HepG2 (cell line): ENCODE measurements at regions not wholly inside any gene's neighbourhood (a gene's known extent, or its start where the extent isn't known, plus 50 kb on each side); places are given as distances from the start of the nearest gene placed in this dataset.

Source experiments
- FOXM1 ChIP-seq: sonication (generic); formaldehyde crosslinking; IDR thresholded peaks from 2 replicates; pipeline ENCODE4 v1.5.0; 2020; ENCODE audit warnings: missing genetic modification reagents
- FOXO1 ChIP-seq: sonication (generic); formaldehyde crosslinking; IDR thresholded peaks from 2 replicates; pipeline ENCODE4 v1.4.0; 2020; ENCODE audit warnings: missing genetic modification reagents
- HCFC1 ChIP-seq: fragments of 150-350 bp; IDR thresholded peaks from 2 replicates; pipeline ENCODE4 v1.6.1; 2014; ENCODE audit warnings: low read depth, low read length
- HNF4A ChIP-seq: sonication (generic); formaldehyde crosslinking; IDR thresholded peaks from 2 replicates; pipeline ENCODE4 v1.4.0; 2020; ENCODE audit warnings: missing genetic modification reagents
- HNF4G ChIP-seq, 2 experiments: sonication (generic) in 1 of 2; formaldehyde crosslinking in 1 of 2; IDR thresholded peaks; 2 replicates each; pipeline versions ENCODE4 v1.4.0 to v1.6.1; 2011 to 2020; ENCODE audit warnings: borderline replicate concordance in 2 of 2, low read depth in 2 of 2, mild to moderate bottlenecking in 2 of 2, low read length in 1 of 2, missing genetic modification reagents in 1 of 2, moderate library complexity in 1 of 2
- KAT8 ChIP-seq: IDR thresholded peaks from 2 replicates; pipeline ENCODE4 v1.6.1; 2016; ENCODE audit warnings: missing genetic modification reagents, missing compliant biosample characterization
- MZF1 ChIP-seq: sonication (generic); formaldehyde crosslinking; IDR thresholded peaks from 2 replicates; pipeline ENCODE4 v1.8.1; 2023; ENCODE audit warnings: mild to moderate bottlenecking, missing genetic modification reagents, borderline replicate concordance
- NFE2 ChIP-seq: sonication (generic); formaldehyde crosslinking; IDR thresholded peaks from 2 replicates; pipeline ENCODE4 v1.4.0; 2020; ENCODE audit warnings: missing genetic modification reagents
- PAF1 ChIP-seq: IDR thresholded peaks from 2 replicates; pipeline ENCODE4 v1.6.1; 2016; ENCODE audit warnings: missing genetic modification reagents, missing compliant biosample characterization
- SKI ChIP-seq: fragments of 450-650 bp; IDR thresholded peaks from one replicate; pipeline ENCODE4 v1.6.1; 2018; ENCODE audit warnings: mild to moderate bottlenecking; ENCODE audit not compliant: partially characterized antibody
- SP4 ChIP-seq: sonication (generic); formaldehyde crosslinking; IDR thresholded peaks from 2 replicates; pipeline ENCODE4 v1.8.1; 2023; ENCODE audit warnings: mild to moderate bottlenecking, missing genetic modification reagents
- SRF ChIP-seq: IDR thresholded peaks from 2 replicates; pipeline ENCODE4 v1.6.1; 2011; ENCODE audit warnings: mild to moderate bottlenecking, low read depth, low read length, moderate library complexity
- SRSF1 ChIP-seq: fragments of 200-400 bp; formaldehyde crosslinking; optimal IDR thresholded peaks from 2 replicates; pipeline ENCODE3; 2017; ENCODE audit warnings: mild to moderate bottlenecking, low read depth, low read length, moderate library complexity
- SRSF4 ChIP-seq: fragments of 200-400 bp; formaldehyde crosslinking; IDR thresholded peaks from one replicate; pipeline ENCODE4 v1.6.1; 2018; ENCODE audit warnings: mild to moderate bottlenecking, low read depth, low read length, moderate library complexity; ENCODE audit not compliant: poor library complexity, severe bottlenecking
- TCF12 ChIP-seq, 2 experiments: fragments of 450-650 bp in 1 of 2; sonication (generic) in 1 of 2; formaldehyde crosslinking in 1 of 2; IDR thresholded peaks; 2 replicates each; pipeline versions ENCODE4 v1.6.1 to v1.8.0; 2017 to 2022; ENCODE audit warnings: antibody characterized with exemption in 1 of 2, mild to moderate bottlenecking in 1 of 2, missing genetic modification reagents in 1 of 2, moderate library complexity in 1 of 2
- TRIM24 ChIP-seq: sonication (generic); formaldehyde crosslinking; IDR thresholded peaks from 2 replicates; pipeline ENCODE4 v1.8.0; 2022; ENCODE audit warnings: mild to moderate bottlenecking, missing genetic modification reagents
- ZNF136 ChIP-seq: sonication (generic); formaldehyde crosslinking; IDR thresholded peaks from 2 replicates; pipeline ENCODE4 v1.8.1; 2022; ENCODE audit warnings: low read depth, mild to moderate bottlenecking, moderate library complexity, missing genetic modification reagents
- ZNF232 ChIP-seq: sonication (generic); formaldehyde crosslinking; IDR thresholded peaks from 2 replicates; pipeline ENCODE4 v1.4.0; 2020; ENCODE audit warnings: missing genetic modification reagents, borderline replicate concordance
- ZNF337 ChIP-seq: sonication (generic); formaldehyde crosslinking; IDR thresholded peaks from 2 replicates; pipeline ENCODE4 v1.5.1; 2020; ENCODE audit warnings: missing genetic modification reagents, low read depth, mild to moderate bottlenecking, borderline replicate concordance
- ZNF670 ChIP-seq: sonication (generic); formaldehyde crosslinking; IDR thresholded peaks from 2 replicates; pipeline ENCODE4 v1.8.0; 2022; ENCODE audit warnings: mild to moderate bottlenecking, missing genetic modification reagents, borderline replicate concordance
- ZNF737 ChIP-seq: sonication (generic); formaldehyde crosslinking; IDR thresholded peaks from 2 replicates; pipeline ENCODE4 v1.5.0; 2020; ENCODE audit warnings: missing genetic modification reagents, mild to moderate bottlenecking, borderline replicate concordance
- ZNF777 ChIP-seq: sonication (generic); formaldehyde crosslinking; IDR thresholded peaks from 2 replicates; pipeline ENCODE4 v1.4.0; 2020; ENCODE audit warnings: missing genetic modification reagents
- TF ChIP-seq, protein P1 (sequence below): IDR thresholded peaks from 2 replicates; pipeline ENCODE4 v1.6.1; 2016; ENCODE audit warnings: control low read depth
- TF ChIP-seq, protein P2 (sequence below): sonication (generic); formaldehyde crosslinking; conservative IDR thresholded peaks from 2 replicates; pipeline ENCODE4 v1.4.0; 2020; ENCODE audit warnings: mild to moderate bottlenecking, missing genetic modification reagents, moderate library complexity
- TF ChIP-seq, protein P3 (sequence below): sonication (generic); formaldehyde crosslinking; IDR thresholded peaks from 2 replicates; pipeline ENCODE4 v1.4.0; 2020; ENCODE audit warnings: mild to moderate bottlenecking, missing genetic modification reagents
- TF ChIP-seq, protein P4 (sequence below): sonication (generic); formaldehyde crosslinking; conservative IDR thresholded peaks from 2 replicates; pipeline ENCODE4 v1.8.1; 2023; ENCODE audit warnings: missing genetic modification reagents

DNA sequence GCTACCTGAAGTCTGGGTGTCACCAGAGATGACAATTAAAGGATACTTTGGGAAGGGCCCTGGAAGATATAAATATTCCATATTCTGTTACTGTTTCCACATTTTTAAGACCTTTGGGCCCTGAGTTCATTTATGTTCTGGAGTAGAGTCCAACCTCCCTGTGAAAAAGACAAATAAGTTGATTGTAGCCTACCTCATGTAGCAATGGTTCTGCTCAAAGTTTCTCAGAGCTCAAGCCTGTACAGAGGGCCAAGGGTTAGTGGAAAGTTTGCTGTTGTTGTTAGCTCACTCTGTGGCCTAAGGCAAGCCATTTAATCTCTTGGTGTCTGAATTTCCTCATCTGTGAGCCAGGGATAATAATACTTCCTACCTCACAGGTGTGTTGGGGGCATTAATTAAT is 284.7 kb upstream of the DDHD1 start (continued):
- TF ChIP-seq KAT8 (CRISPR knock-in tag): 0 out of 2 replicates have a peak, but pooled peaks have one; percentile 9
- peak; percentile 96 for TF ChIP-seq HNF4G (IDR thresholded peaks at IDR 0.05; ENCODE audit: borderline replicate concordance, low read depth, low read length)
- TF ChIP-seq HNF4G (CRISPR knock-in tag; IDR thresholded peaks at IDR 0.05; ENCODE audit: borderline replicate concordance, low read depth): no peak
- TF ChIP-seq ZNF737 (CRISPR knock-in tag): no peak
- no peak for TF ChIP-seq SP4 (CRISPR knock-in tag)
- no peak for TF ChIP-seq TRIM24 (CRISPR knock-in tag)
- TF ChIP-seq NFE2: no peak
- TF ChIP-seq ZNF337: no peak
- peak; percentile 36; the same call in 1 of the 2 replicates for TF ChIP-seq FOXO1 (CRISPR knock-in tag)
- no peak for TF ChIP-seq ZNF777 (CRISPR knock-in tag)
- no peak for TF ChIP-seq SRSF1
- no peak for TF ChIP-seq MZF1
- TF ChIP-seq ZNF670 (CRISPR knock-in tag): no peak
- TF ChIP-seq SRSF4: no peak
- TF ChIP-seq, protein P1, sequence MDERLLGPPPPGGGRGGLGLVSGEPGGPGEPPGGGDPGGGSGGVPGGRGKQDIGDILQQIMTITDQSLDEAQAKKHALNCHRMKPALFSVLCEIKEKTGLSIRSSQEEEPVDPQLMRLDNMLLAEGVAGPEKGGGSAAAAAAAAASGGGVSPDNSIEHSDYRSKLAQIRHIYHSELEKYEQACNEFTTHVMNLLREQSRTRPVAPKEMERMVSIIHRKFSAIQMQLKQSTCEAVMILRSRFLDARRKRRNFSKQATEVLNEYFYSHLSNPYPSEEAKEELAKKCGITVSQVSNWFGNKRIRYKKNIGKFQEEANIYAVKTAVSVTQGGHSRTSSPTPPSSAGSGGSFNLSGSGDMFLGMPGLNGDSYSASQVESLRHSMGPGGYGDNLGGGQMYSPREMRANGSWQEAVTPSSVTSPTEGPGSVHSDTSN (CRISPR knock-in tag): no peak
- TF ChIP-seq, protein P2, sequence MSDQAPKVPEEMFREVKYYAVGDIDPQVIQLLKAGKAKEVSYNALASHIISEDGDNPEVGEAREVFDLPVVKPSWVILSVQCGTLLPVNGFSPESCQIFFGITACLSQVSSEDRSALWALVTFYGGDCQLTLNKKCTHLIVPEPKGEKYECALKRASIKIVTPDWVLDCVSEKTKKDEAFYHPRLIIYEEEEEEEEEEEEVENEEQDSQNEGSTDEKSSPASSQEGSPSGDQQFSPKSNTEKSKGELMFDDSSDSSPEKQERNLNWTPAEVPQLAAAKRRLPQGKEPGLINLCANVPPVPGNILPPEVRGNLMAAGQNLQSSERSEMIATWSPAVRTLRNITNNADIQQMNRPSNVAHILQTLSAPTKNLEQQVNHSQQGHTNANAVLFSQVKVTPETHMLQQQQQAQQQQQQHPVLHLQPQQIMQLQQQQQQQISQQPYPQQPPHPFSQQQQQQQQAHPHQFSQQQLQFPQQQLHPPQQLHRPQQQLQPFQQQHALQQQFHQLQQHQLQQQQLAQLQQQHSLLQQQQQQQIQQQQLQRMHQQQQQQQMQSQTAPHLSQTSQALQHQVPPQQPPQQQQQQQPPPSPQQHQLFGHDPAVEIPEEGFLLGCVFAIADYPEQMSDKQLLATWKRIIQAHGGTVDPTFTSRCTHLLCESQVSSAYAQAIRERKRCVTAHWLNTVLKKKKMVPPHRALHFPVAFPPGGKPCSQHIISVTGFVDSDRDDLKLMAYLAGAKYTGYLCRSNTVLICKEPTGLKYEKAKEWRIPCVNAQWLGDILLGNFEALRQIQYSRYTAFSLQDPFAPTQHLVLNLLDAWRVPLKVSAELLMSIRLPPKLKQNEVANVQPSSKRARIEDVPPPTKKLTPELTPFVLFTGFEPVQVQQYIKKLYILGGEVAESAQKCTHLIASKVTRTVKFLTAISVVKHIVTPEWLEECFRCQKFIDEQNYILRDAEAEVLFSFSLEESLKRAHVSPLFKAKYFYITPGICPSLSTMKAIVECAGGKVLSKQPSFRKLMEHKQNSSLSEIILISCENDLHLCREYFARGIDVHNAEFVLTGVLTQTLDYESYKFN (CRISPR knock-in tag): peak; percentile 89
- TF ChIP-seq, protein P3, sequence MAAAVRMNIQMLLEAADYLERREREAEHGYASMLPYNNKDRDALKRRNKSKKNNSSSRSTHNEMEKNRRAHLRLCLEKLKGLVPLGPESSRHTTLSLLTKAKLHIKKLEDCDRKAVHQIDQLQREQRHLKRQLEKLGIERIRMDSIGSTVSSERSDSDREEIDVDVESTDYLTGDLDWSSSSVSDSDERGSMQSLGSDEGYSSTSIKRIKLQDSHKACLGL: no peak
- no peak for TF ChIP-seq FOXM1
- TF ChIP-seq TCF12 (IDR thresholded peaks at IDR 0.05): no peak
- no peak for TF ChIP-seq TCF12 (CRISPR knock-in tag; IDR thresholded peaks at IDR 0.05)
- TF ChIP-seq, protein P4, sequence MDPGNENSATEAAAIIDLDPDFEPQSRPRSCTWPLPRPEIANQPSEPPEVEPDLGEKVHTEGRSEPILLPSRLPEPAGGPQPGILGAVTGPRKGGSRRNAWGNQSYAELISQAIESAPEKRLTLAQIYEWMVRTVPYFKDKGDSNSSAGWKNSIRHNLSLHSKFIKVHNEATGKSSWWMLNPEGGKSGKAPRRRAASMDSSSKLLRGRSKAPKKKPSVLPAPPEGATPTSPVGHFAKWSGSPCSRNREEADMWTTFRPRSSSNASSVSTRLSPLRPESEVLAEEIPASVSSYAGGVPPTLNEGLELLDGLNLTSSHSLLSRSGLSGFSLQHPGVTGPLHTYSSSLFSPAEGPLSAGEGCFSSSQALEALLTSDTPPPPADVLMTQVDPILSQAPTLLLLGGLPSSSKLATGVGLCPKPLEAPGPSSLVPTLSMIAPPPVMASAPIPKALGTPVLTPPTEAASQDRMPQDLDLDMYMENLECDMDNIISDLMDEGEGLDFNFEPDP (CRISPR knock-in tag): no peak
- TF ChIP-seq ZNF232 (CRISPR knock-in tag): no peak
- TF ChIP-seq SKI: no peak
- no peak for TF ChIP-seq ZNF136
- TF ChIP-seq HNF4A: peak; percentile 95
- TF ChIP-seq HCFC1: no peak
- TF ChIP-seq SRF: no peak
- TF ChIP-seq PAF1: no peak
